Pons (tissue), 1 donor: ENCODE measurements at regions not wholly inside any gene's neighbourhood (a gene's known extent, or its start where the extent isn't known, plus 50 kb on each side); places are given as distances from the start of the nearest gene placed in this dataset.
"Not testable (repeated sequence)": the region's sequence is repeated elsewhere in the genome, so short reads cannot be mapped to it uniquely, and the experiment has no call there.

ENCODE experiments used
- DNase-seq: peaks from one replicate; pipeline ENCODE4 v3.0.0-alpha.2; 2016; ENCODE audit warnings: low spot score

- no peak for DNase-seq
Measured at GRCh38 chr2:8606649-8607550, 75.0 kb upstream of the ID2 start.

- DNase-seq: no peak
Measured at GRCh38 chr2:8607606-8608005, 74.2 kb upstream of the ID2 start.

GRCh38 chr2:8608411-8608954, 73.4 kb upstream of the ID2 start:
- no peak for DNase-seq

- DNase-seq: no peak
Measured at GRCh38 chr2:8609357-8609811, 72.5 kb upstream of the ID2 start.

- DNase-seq: not testable (repeated sequence)
Measured at GRCh38 chr2:8610775-8611174, 71.1 kb upstream of the ID2 start.

GRCh38 chr2:8611246-8611645, 70.6 kb upstream of the ID2 start:
- no peak for DNase-seq

GRCh38 chr2:8611700-8612099, 70.2 kb upstream of the ID2 start:
- DNase-seq: no peak

GRCh38 chr2:8612734-8613179, 69.1 kb upstream of the ID2 start:
- DNase-seq: no peak

GRCh38 chr2:8613207-8613999, 68.5 kb upstream of the ID2 start:
- not testable (repeated sequence) for DNase-seq

- no peak for DNase-seq
Measured at GRCh38 chr2:8614646-8615045, 67.2 kb upstream of the ID2 start.

GRCh38 chr2:8615252-8615575, 66.6 kb upstream of the ID2 start:
- DNase-seq: no peak

- no peak for DNase-seq
Measured at GRCh38 chr2:8615576-8616281, 66.1 kb upstream of the ID2 start.

- DNase-seq: no peak
Measured at GRCh38 chr2:8617048-8617447, 64.8 kb upstream of the ID2 start.

GRCh38 chr2:8617590-8617989, 64.3 kb upstream of the ID2 start:
- no peak for DNase-seq

- DNase-seq: no peak
Measured at GRCh38 chr2:8619071-8619470, 62.8 kb upstream of the ID2 start.

GRCh38 chr2:8620611-8621382, 61.1 kb upstream of the ID2 start:
- no peak for DNase-seq

- no peak for DNase-seq
Measured at GRCh38 chr2:8622199-8622911, 59.5 kb upstream of the ID2 start.

GRCh38 chr2:8622924-8623465, 58.9 kb upstream of the ID2 start:
- no peak for DNase-seq

- no peak for DNase-seq
Measured at GRCh38 chr2:8623576-8623957, 58.3 kb upstream of the ID2 start.

GRCh38 chr2:8623958-8624591, 57.8 kb upstream of the ID2 start:
- DNase-seq: no peak
